AG04450 (cell line): ENCODE measurements at regions not wholly inside any gene's neighbourhood (a gene's known extent, or its start where the extent isn't known, plus 50 kb on each side); places are given as distances from the start of the nearest gene placed in this dataset.

Source experiments
- CTCF ChIA-PET: fragments of 300-600, 350-600 bp; formaldehyde crosslinking; extraction: SDS; loops from one replicate; lab custom pipeline; 2022; ENCODE audit warnings: antibody characterized with exemption, inconsistent platforms; lab: Charles Lee
- POLR2A ChIA-PET: fragments of 350-600 bp; formaldehyde crosslinking; extraction: SDS; loops from one replicate; lab custom pipeline; 2021; ENCODE audit warnings: antibody characterized with exemption, inconsistent platforms; lab: Yijun Ruan, JAX
- DNase-seq: peaks from one replicate; pipeline ENCODE4 v3.0.0-alpha.2; 2011; ENCODE audit warnings: low read depth, low spot score
- H3K27ac ChIP-seq: one replicate; pipeline ENCODE4 v1.5.1; 2012; ENCODE audit warnings: low read depth, low read length, control low read depth
- H3K27me3 ChIP-seq: one replicate; pipeline ENCODE4 v1.6.0; 2012; ENCODE audit warnings: low read length; ENCODE audit not compliant: control insufficient read depth, insufficient read depth
- H3K4me3 ChIP-seq: 2 replicates; pipeline ENCODE4 v1.5.1; 2011; ENCODE audit warnings: mild to moderate bottlenecking, low read depth, low read length, control low read depth
- H3K9me3 ChIP-seq: 2 replicates; pipeline ENCODE4 v1.5.1; 2012; ENCODE audit warnings: low read length; ENCODE audit not compliant: control insufficient read depth, insufficient read depth
- CTCF ChIP-seq: IDR thresholded peaks from 2 replicates; pipeline ENCODE4 v1.5.1; 2011; ENCODE audit warnings: low read depth, low read length, control low read depth, inconsistent platforms

- TF ChIP-seq CTCF = no peak
- H3K9me3 ChIP-seq = peaks cover 4% of the 10 kb centered on the region
- DNase-seq = no peak
- peaks cover 50% of the 10 kb centered on the region for H3K27me3 ChIP-seq
- no peak overlapping the region for H3K4me3 ChIP-seq
- POLR2A ChIA-PET = no interaction called here
- H3K27ac ChIP-seq = no peak overlapping the region
- CTCF ChIA-PET = no interaction called here
Measured at GRCh38 chr22:27561286-27561904, 240.2 kb downstream of the MN1 start.

- TF ChIP-seq CTCF = no peak
- Histone ChIP-seq H3K4me3 (no peak overlapping the region), H3K27me3 (peaks cover 58% of the 10 kb centered on the region), H3K9me3 (peaks cover 4% of the 10 kb centered on the region), H3K27ac (no peak overlapping the region)
- CTCF ChIA-PET = no interaction called here
- no peak for DNase-seq
- POLR2A ChIA-PET = no interaction called here
Measured at GRCh38 chr22:27564806-27565205, 236.8 kb downstream of the MN1 start.

GRCh38 chr22:27566602-27567001, 235.0 kb downstream of the MN1 start:
- H3K4me3 ChIP-seq = no peak overlapping the region
- H3K9me3 ChIP-seq = peaks cover 4% of the 10 kb centered on the region
- CTCF ChIA-PET = no interaction called here
- peaks cover 60% of the 10 kb centered on the region for H3K27me3 ChIP-seq
- no peak overlapping the region for H3K27ac ChIP-seq
- POLR2A ChIA-PET = no interaction called here
- no peak for TF ChIP-seq CTCF
- no peak for DNase-seq

- CTCF ChIA-PET = no interaction called here
- Histone ChIP-seq H3K9me3 (peaks cover 14% of the 10 kb centered on the region), H3K4me3 (no peak overlapping the region), H3K27ac (no peak overlapping the region), H3K27me3 (peaks cover 71% of the 10 kb centered on the region)
- POLR2A ChIA-PET = no interaction called here
- no peak for DNase-seq
- TF ChIP-seq CTCF = no peak
Measured at GRCh38 chr22:27568265-27568664, 233.3 kb downstream of the MN1 start.

GRCh38 chr22:27571463-27572277, 229.9 kb downstream of the MN1 start:
- CTCF ChIA-PET = no interaction called here
- no peak for TF ChIP-seq CTCF

More at GRCh38 chr22:27571463-27572277, 229.9 kb downstream of the MN1 start:
- Histone ChIP-seq H3K27me3 (peaks cover 75% of the 10 kb centered on the region), H3K9me3 (peaks cover 9% of the 10 kb centered on the region; the same call in 1 of the 2 replicates), H3K4me3 (no peak overlapping the region), H3K27ac (no peak overlapping the region)
- no peak for DNase-seq
- POLR2A ChIA-PET = no interaction called here
